T-helper 1 cell treated with Interleukin-12 subunit alpha and Interleukin-12 subunit beta and Interleukin-4 antibody, amounts not matched to agents 30 ng/mL and 1 ng/mL, for 36 hours (primary cell): ENCODE measurements at regions not wholly inside any gene's neighbourhood (a gene's known extent, or its start where the extent isn't known, plus 50 kb on each side); places are given as distances from the start of the nearest gene placed in this dataset.

Experiments used
- intact Hi-C: fragments of 100-400 bp; cut with micrococcal nuclease; formaldehyde crosslinking; loops from one replicate; pipeline ENCODE4 v1.15.1; 2024

DNA sequence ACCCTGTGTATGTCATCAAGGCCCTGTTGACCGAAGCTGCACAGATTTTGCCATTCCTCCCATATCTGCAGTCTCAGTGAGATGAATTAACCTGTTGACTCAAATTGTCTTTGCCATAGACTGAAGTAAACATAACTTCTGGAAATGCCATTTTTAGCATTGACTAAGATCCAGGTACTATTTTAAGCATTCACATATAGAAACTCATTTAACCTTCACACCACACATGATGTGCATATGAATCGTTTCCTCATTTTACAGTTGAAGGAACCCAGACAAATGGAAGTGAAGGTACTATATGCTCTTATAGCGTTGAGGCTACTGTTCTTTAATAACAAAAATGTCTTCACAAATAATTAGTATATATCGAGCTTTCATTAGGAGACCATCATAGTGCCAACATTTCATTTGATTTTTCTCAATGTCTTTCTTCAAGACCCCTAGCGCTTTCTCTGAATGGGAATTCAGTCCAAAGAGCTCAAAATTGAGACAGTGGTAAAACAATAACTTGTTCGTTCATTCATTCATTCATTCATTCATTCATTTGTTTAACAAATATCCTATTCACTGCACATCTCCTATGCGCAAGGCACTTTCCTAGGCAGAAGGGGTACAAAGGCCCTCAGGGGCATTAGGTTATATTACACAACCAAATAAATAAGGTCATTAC, 444.7 kb downstream of the ADGRL2 start:
- intact Hi-C loops: no loop called here

DNA sequence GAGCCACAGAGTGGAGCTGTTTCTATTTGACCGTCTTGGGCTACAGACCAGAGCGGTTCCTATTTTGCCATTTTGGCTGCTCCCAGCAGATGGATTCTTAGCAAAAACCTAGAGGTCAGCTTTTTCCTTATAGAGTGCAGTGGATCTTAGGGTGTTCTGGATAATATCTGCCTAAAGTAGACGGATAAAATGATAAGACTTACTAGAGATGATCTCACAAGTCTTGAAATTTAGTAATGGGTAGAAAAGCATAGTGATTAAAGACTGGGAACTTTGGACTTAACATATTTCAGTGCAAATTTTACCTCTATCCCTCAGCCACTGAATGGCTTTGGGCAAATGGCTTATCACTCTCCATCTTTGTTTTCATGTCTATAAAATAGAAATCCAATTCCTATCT, 439.8 kb downstream of the ADGRL2 start:
- intact Hi-C loops: no loop called here

DNA sequence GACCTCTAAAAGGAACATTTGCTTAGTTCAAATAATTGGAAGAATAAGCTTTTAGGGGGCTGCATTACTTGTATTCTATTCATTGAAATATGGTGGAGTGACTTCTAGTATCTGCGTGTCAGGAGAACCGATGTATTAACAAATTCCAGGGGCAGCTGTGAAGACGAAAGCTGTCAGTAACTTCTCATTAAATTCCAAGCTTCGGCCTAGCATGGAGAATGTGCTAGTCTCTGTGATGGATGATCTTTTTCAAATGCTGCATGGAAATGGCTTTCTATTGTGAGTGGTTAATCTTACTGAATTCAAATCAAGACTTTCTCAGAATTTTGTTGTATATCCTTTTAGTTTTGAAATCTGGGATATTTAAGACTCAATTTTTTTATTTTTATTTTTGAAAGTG, 429.9 kb downstream of the ADGRL2 start:
- intact Hi-C loops: no loop called here

DNA sequence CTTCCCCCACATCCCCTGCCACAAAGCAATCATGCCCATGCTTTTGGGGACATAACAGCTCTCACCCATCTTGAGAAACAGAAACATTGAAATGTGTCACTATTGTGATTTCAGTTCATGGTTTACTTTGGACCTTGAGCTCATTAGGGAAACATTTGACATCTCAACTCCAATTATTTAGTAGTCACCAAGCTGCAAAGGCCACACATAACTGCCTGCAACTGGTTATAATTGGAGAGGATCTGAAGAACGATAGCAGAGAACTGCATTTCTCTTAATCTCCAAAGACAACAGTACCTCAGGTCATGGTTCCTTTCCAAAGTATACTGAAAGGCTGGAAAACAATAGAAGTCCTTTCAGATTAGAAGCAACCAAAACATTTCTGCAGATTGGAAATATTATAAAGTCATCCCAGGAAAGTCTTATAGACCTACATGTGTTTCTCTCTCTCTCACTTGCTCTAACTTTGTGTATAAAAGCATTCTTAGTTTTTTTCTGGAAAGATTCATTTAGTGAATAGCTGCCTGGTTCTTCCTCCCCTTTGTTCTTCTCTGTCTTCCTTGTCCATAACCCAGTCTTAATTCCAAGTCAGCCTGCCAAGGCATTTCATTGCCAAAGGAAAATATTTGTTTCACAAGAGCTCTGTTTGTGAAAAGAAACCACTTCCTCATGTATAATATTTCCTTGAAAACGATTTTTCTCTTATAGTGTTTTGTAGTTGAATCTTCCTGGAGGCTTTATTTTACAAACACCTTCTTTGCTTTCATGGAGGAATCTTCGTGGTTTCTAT, 426.8 kb downstream of the ADGRL2 start:
- intact Hi-C loops: no loop called here

DNA sequence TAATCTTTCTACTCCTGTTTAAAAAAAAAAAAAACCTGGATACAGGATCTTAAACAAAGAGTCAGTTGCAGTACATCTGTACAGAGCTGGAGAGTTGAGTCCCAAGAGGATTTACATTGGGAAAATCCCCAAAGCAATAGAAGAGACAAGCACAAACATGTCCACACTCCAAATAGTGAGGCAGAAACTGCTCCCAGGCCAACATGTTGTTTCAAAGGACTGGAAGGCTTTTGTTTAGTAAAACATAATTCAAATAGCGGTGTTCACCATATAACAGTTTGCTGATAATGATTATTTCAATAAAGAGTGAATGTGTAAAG, 425.4 kb downstream of the ADGRL2 start:
- intact Hi-C loops: no loop called here

DNA sequence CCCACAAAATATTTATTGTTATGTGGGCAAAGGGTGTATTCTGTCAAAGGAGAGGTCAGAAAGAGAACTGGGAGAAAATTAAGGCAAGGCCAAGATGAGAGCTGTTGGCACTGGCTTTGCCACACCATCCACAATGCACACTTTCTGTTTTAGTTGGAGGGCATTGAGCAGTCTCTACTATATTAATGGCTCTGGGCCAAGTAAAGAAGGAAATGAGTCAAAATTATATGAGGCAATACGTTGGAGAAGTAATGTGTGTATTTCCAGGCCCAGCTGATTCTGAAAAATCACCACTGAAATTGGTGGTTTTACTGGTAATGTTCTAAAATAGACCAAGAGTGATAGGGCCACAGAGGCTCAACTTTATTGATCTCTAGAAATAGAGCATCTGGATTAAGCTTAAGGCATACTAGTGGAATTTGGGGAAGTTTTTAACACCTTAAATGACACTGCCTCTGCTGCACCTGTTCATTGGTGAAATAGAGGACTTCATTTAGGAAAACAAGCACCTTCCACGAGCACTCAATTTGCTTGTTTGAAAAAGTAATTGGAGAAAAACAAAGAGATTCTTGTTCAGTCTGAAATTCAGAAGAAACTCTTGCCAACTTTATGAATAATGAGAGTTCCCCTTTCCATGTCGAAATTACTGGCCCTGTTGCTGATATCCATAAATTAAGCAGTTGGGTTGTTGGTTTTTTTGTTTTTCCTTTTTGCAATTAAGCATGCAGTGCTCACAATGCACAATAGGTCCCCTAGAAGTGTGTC, 424.9 kb downstream of the ADGRL2 start:
- intact Hi-C loops: no loop called here

DNA sequence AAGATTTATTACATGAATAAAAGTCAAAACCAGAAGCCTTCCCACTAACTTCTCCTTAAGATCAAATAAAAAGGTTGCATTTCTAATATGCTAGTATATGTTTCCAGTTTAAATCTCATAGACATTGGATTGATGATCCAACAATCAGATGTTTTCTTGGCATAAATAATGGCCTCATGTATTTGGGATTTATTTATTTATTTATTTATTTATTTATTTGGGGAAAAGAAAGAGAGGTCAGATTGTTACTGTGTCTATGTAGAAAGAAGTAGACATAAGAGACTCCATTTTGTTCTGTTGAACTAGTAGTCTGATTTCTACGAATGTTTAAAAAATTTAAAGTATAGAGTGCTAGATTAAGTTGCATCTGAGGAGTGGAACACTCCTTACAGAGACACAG, 422.4 kb downstream of the ADGRL2 start:
- intact Hi-C loops: no loop called here

DNA sequence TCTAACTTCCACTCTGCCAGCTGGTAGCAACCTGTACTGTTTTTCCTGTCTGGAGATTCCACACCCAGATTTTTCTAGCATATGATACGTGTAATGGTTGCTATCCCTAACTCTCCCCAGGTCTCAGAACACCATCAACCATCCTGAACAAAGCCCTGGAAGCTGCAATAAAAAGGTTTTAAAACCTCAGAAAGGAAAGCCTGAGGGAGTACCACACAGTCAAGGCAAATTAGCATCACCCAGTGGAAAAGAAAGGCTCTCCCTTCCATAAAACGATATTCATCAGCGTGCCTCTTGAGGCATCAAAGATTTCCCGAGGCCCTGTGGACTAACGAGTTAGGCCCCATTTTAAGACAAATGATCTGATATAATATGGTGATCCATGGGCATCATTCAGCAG, 421.0 kb downstream of the ADGRL2 start:
- intact Hi-C loops: no loop called here

DNA sequence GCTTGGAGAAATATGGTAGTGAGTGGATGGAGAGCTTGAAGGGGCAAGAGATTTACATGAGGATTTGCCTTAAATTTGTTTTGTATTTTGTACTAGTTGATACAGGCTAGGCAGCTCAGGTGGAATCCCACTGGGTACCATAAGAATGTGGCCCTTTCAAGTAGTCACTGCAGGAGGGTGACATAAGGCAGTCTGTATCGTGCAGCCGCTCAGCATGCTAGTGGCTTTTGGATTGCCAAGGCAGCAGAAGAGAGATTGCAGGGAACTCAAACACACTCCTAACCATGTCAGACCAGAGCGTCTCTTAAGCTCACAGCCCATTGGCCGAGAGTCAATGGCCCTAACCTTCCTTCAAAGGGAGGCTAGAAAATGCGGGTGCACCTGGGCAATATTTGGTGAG, 420.0 kb downstream of the ADGRL2 start:
- intact Hi-C loops: no loop called here

DNA sequence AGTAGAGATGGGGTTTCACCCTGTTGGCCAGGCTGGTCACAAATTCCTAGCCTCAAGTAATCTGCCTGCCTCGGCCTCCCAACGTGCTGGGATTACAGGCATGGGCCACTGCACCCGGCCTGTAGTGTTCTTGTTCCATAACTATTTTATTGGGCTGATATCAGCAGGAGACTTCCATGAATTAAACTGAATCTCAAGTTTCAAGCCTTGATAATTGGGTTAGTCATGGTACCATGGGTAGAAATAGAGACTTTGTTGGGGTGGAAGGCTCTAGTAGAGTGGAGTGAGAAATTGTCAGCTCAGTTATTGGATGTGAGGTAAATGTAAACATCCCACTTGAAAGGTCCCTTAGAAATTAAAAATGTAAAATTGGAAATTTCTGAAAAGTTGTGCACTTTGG, 419.1 kb downstream of the ADGRL2 start:
- intact Hi-C loops: no loop called here

DNA sequence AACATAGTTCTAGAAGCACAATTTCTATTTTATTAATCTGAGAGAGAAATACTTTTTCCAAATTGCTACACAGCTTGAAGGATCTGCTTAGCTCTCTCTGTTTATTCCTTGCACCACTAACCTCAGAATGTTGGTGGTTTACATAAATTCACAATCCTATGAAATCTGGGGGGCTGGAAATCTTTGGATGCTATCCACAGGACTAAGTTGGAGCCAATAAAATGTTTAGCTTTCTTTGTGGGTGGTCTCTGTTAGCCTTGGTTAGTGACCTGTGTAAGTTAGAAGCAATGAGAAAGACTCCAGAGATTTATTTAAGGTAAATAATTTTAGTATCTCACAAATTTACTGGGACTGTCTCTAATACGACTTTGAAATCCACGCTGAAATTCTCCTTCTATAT, 418.1 kb downstream of the ADGRL2 start:
- intact Hi-C loops: no loop called here

DNA sequence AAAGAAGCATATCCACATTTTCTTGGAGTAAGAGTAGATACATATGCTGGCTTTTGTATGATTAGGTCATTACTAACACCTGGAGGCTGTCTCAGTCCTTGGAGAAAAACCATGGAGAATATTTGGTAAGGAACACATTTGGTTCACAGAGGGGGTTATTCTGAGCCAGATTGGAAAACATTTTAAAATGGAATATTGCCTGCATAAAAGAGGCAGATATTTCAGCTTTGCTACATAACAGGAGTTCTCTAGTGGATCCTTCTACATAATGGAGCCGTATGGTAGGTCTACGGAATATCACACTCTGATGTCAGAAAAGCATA, 415.1 kb downstream of the ADGRL2 start:
- intact Hi-C loops: no loop called here

DNA sequence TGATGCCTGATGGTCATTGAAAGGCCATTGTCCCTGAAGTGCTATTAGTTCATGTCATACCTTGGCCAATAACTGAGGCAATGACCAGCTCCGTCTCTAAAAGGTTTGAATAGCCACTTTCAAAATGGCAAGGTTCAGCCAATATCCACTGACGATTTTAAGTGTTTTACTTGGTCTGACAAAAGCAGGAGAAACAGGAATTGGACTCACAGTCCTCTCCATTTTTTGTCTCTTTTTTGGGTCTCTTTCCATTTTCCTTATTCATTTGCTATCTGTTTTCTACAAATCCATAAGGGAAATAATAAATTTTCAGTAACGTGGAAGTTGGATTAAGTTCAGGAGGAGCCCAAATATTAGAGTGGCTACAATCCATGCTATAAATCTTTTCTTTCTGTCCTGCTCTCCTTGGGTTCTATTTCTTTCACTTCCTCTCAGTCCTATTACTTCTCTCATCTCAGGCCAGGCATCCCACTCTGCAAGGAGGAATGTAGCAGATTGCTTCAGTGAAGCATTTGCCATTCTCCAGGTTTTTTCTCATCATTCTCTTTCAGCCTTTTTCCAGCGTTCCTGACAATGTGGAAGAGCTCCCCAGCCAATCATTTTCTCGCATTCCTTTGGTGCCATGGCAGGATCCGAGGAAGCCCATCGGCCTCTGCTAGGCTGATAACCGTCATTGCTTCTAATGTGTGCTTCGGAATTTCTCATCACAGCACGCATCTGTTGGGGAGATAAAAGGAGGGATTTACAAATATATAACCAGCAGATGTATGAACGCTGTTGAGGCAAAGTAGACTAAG, 414.5 kb downstream of the ADGRL2 start:
- intact Hi-C loops: no loop called here

DNA sequence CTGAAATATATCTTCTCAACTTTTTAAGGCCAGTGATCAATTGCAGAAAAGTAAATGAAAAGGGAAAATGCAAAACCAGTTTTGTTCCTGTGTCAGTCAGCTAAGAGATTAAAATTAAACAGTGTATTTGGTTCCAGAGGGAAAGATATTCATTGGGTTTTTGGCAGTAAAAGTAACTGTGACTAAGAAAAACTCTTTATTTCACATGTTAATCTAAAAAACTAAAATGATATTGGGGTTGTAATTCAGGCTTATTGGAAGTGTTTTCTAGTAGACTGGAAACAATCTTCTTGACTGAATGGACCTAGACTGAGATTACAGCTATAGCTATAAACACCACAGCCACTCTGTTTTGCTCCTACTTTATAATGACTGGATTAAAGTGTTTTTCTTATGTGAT, 413.9 kb downstream of the ADGRL2 start:
- intact Hi-C loops: no loop called here

DNA sequence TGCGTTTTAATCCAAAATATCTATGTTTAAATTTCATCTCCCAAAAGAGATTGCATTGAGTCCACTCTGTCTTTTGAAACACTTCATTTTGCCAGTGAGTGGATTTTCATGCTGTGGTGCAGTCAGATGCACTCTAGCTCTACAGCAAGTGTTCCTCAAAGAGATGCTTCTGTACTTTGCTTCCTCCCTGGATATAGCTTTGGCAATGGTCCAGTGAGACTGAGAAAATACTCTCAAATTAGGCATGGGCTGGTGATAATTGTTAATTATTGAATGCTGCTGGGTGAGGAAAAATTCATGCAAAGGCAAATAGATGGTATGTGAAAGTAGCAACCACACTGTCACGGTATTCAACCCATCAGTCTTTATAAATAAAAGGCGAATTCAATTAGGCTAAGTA, 396.9 kb downstream of the ADGRL2 start:
- intact Hi-C loops: no loop called here

DNA sequence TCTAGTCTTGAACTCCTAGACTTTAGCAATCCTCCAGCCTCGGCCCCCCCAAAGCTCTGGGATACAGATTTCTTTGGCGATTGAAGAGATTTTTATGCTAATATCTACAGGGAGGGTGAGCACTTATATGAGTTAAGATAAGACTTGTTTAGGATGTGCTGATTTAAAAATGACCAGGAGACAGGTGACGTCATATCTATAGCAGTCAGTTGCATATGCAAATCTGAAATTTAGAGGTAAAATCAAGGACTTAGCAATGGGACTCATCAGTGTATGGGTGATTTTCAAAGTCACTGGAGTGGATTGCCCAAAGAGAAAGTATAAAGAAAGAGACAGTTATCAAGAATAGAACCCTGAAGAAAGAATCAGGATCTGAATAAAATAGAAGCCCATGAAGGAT, 394.5 kb downstream of the ADGRL2 start:
- intact Hi-C loops: no loop called here

DNA sequence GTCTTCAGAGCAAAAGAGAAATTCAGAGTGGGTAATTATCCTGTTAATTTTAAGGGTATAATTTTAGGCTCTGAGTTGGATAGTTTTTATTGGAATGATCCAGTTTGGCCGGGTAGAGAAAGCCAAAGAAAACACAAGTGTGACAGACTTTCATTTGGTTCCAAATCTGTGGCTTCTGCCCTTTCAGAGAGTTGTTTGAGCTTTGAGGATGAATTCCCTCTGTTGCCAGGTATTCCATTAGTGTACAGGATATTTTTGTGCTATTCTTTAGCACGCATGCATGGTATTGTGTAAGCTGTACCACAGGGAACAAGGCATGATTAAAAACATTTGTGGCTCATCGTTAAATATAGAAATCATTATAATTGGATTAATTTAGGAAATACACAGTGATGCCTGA, 384.4 kb downstream of the ADGRL2 start:
- intact Hi-C loops: no loop called here

DNA sequence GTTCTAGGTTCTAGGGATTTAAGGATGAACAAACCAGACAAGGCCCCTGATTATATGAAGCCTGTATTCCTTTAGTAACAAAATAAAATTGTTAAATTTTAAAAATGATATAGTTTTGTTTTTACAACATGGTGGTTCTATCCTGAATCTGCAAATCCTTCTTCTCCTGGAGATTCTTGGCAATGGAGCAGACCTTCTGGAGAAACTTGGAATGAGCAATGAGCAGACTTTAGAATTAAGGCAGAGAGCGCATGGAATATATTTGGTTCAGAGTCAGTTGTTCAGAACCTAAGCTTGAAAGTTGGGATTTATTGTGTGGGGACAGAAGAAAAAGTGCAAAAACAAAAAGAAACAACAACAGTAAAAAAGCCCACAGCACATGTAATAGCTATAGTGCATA, 381.1 kb downstream of the ADGRL2 start:
- intact Hi-C loops: no loop called here

DNA sequence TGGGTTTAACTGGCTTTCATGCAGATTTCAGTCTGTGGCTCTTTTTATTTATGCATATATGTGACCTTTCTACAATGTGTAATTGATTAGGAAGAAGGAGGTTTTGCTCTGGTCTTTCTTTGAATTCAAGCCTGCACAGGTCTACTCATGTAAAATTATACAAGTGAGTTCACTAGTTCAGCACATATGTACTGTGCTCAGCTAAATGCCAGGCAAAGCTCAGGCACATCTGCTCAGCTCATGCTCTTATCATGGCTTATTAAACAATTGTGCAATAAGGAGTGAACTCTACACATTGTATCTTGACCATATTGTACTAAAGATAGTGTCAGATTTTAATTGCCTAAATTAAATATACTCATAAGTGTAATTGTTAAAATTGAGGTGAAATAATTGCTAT, 378.4 kb downstream of the ADGRL2 start:
- intact Hi-C loops: no loop called here

DNA sequence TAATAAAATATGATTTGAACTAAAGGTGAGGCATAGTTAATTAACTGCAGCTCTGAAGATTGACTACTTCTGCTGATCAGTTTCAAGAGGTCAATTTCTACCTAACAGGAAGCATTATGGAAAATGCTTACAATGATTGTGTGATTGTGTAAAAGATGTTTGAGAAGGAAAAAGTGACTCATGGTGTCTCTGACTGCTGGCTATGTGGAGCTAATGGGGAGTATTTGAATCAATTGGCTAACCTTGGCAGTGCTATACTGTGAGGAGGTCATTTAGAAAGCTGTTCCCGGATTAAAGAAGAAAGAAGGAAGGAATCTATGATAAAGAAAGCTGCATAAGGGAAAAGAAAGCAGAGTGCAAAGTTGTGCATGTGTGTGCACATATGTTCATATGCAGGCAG, 376.5 kb downstream of the ADGRL2 start:
- intact Hi-C loops: no loop called here

DNA sequence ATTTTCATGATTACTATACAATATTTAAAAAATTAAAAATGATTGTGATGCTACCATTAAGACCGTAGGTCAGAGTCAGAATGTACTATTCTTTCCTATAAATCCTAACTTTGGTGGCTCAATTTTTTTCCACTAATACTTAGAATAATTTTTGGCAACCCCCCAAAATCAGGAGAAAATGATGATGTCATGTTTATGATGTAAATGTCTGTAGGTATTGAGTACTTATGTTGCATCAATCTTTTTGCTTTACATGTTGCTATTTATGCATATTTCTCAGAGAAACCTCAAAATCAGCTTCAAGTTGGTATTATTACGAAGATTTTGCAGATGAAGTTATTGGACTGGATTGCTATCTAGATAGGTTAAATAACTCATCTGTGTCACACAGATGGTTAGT, 371.2 kb downstream of the ADGRL2 start:
- intact Hi-C loops: no loop called here

DNA sequence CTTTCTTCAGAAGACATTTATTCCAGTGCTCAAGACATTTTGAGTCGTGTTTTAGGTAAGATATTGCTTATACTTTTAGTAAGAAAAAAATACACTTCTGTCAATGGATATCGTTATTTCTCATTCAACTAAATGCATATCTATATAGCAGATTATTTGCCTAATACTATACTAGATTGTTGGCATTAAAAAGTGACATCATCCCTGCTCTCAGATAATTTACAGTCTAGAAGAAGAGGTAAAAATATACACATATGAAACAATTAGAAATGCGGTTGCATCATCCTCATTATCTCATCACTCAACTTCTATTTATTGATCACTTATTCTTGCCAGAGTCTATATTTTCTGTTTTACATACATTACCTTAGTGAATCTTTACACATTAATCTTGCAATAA, 367.7 kb downstream of the ADGRL2 start:
- intact Hi-C loops: no loop called here
